ENCODE measurements at regions not wholly inside any gene's neighbourhood (a gene's known extent, or its start where the extent isn't known, plus 50 kb on each side); places are given as distances from the start of the nearest gene placed in this dataset.

DNA sequence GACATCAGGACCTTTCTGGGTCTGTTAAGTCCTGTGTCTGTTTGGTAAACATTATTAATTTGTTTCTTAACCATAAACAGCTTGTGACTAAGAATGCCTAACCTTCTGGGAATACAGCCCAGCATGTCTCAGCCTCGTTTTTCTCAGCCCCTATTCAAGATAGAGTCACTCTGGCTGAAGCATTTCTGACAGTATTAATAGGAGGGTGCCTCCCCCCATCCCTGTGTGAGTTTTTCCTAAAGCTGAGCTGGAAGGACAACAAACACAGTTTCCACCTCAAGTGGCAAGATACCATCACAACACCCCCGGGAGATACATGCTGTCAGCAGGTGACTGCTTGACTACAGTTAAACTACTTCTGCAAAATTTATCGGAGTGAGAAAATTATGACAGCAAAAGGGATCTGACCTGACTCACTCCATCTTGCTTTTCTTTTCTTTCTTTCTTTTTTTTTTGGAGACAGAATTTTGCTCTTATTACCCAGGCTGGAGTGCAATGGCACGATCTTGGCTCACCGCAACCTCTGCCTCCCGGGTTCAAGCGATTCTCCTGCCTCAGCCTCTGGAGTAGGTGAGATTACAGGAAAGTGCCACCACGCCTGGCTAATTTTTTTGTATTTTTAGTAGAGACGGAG lies 59.3 kb upstream of the ABCC4 start:
- no peak overlapping the region for H3K4me3 ChIP-seq
- no peak overlapping the region for H3K27ac ChIP-seq
- no peak for DNase-seq (ENCODE audit: low spot score)
- TF ChIP-seq, protein P1, sequence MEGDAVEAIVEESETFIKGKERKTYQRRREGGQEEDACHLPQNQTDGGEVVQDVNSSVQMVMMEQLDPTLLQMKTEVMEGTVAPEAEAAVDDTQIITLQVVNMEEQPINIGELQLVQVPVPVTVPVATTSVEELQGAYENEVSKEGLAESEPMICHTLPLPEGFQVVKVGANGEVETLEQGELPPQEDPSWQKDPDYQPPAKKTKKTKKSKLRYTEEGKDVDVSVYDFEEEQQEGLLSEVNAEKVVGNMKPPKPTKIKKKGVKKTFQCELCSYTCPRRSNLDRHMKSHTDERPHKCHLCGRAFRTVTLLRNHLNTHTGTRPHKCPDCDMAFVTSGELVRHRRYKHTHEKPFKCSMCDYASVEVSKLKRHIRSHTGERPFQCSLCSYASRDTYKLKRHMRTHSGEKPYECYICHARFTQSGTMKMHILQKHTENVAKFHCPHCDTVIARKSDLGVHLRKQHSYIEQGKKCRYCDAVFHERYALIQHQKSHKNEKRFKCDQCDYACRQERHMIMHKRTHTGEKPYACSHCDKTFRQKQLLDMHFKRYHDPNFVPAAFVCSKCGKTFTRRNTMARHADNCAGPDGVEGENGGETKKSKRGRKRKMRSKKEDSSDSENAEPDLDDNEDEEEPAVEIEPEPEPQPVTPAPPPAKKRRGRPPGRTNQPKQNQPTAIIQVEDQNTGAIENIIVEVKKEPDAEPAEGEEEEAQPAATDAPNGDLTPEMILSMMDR (IDR thresholded peaks at IDR 0.05): no peak

DNA sequence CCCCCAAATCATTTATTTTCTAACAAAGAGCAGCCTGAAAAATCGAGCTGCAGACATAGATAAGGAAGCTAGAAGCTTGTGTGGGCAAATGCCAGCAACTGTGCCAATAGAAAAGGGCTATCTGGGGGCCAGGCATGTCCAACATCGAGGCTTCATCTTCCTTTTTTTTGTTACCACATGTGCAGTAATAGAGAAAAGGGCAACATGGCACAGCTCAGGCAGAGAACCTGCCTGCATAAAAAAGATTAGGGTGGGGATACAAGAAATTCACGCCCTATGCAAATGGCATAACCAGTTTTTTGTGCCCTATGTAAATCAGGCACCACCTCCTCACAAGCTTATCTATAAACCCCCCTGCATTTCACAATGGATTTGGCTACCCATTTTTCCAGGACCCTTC lies 60.4 kb upstream of the ABCC4 start:
- TF ChIP-seq, protein P1 (IDR thresholded peaks at IDR 0.05): no peak
- H3K4me3 ChIP-seq: no peak overlapping the region

DNA sequence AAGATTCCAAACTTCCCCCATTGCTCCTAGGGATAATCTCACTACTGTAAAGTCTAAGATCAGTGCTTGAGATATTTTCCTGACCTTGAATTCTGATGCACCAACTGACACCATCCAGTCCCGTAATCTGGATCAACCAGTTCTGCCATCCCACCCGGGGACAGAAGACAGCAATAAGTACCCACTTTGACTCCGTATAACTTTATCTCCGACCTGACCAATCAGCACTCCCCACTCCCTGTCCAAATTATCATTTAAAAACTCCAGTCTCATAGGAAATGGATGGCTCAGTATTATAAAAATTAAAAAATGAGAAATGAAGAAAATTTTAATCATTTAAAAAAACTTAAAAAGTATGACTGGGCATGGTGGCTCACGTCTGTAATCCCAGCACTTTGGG lies 61.4 kb upstream of the ABCC4 start:
- Histone ChIP-seq H3K27ac (no peak overlapping the region), H3K4me3 (no peak overlapping the region)
- DNase-seq (ENCODE audit: low spot score): no peak
- TF ChIP-seq, protein P1 (IDR thresholded peaks at IDR 0.05): no peak

More for the DNA sequence above, 60.4 kb upstream of the ABCC4 start:
- no peak overlapping the region for H3K27ac ChIP-seq
- DNase-seq (ENCODE audit: low spot score): no peak

DNA sequence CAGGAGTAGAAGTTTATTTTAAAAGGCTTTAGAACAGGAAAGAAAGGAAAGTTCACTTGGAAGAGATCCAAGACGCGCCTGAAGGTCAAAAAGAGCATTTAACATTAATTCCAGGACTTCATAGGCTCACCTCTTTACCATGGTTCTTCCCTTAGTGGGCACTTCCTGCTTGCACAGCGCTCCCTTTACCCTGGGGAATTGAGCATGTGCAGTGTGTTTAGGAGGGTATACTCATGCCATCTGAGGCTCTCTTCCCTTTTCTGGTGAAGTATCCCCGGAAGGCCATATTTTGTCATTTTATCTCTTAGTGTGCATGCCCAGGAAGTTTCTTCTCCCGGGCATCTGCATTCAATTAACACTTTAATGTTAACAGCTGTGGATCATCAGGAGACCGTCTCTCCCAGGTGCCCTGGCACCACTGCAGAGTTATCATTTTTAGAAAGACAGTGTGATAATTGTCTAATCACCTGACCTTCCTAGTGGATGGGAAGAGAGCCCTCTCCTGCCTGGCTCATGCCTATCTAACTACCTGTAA lies 66.1 kb upstream of the ABCC4 start:
- Histone ChIP-seq H3K27ac (no peak overlapping the region), H3K4me3 (no peak overlapping the region)
- DNase-seq (ENCODE audit: low spot score): no peak
- TF ChIP-seq, protein P1 (IDR thresholded peaks at IDR 0.05): no peak

DNA sequence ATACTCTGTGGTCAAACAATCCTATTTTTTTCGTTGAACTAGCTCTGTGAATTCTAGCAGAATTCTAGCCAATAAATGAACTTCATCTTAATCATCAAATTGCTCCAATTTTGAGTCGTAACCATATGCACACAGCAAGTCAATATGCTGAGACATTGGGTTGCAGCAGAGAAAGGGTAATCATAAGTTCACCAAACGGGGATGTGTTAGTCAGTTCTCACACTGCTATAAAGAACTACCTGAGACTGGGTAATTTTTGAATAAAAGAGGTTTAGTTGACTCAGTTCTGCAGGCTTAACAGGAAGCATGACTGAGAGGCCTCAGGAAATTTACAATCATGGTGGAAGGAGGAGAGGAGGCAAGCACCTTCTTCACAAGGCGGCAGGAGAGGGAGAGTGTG lies 67.7 kb upstream of the ABCC4 start:
- no peak overlapping the region for H3K4me3 ChIP-seq
- TF ChIP-seq, protein P1 (IDR thresholded peaks at IDR 0.05): no peak
- no peak overlapping the region for H3K27ac ChIP-seq
- no peak for DNase-seq (ENCODE audit: low spot score)

DNA sequence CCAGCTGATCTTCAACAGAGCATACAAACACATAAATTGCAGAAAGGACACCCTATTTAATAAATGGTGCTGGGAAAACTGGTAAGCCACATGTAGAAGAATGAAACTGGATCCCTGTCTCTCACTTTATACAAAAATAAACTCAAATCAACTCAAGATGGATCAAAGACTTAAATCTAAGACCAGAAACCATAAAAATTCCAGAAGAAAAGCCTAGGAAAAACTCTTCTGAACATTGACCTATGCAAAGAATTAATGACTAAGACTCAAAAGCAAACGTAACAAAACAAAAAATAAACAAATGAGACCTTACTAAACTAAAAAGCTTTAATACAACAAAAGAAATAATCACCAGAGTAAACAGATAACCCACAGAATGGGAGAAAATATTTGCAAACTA lies 74.5 kb upstream of the ABCC4 start:
- TF ChIP-seq, protein P1 (IDR thresholded peaks at IDR 0.05): no peak
- Histone ChIP-seq H3K4me3 (no peak overlapping the region), H3K27ac (no peak overlapping the region)
- DNase-seq (ENCODE audit: low spot score): no peak

DNA sequence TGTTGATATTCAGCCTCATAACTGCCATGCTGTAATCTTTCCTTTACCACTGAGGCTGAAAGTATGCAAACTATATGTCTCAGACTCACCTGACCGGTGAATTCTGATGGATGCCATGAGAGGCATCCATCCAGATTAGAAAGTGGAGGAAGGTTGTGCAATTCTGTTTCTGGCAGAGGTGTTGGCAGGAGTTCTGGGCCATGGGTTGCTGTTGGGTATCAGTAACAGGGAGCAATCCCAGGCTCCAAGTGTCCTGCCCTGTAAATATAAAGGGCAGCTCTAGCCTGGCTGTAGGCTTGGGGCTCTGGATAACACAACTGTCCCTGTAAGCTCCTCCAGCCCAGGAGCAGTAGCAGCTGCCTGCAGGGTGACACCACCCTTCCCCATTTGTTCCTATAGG lies 77.4 kb upstream of the ABCC4 start:
- TF ChIP-seq, protein P1 (IDR thresholded peaks at IDR 0.05): no peak
- H3K4me3 ChIP-seq: no peak overlapping the region
- DNase-seq (ENCODE audit: low spot score): no peak
- H3K27ac ChIP-seq: no peak overlapping the region

Measured in coronary artery (tissue), 2 donors.